NCI-H774 (cell line): ENCODE measurements at regions not wholly inside any gene's neighbourhood (a gene's known extent, or its start where the extent isn't known, plus 50 kb on each side); places are given as distances from the start of the nearest gene placed in this dataset.

Experiments used
- DNase-seq: peaks from one replicate; lab custom pipeline; 2025; lab: John Stamatoyannopoulos, UW

DNA sequence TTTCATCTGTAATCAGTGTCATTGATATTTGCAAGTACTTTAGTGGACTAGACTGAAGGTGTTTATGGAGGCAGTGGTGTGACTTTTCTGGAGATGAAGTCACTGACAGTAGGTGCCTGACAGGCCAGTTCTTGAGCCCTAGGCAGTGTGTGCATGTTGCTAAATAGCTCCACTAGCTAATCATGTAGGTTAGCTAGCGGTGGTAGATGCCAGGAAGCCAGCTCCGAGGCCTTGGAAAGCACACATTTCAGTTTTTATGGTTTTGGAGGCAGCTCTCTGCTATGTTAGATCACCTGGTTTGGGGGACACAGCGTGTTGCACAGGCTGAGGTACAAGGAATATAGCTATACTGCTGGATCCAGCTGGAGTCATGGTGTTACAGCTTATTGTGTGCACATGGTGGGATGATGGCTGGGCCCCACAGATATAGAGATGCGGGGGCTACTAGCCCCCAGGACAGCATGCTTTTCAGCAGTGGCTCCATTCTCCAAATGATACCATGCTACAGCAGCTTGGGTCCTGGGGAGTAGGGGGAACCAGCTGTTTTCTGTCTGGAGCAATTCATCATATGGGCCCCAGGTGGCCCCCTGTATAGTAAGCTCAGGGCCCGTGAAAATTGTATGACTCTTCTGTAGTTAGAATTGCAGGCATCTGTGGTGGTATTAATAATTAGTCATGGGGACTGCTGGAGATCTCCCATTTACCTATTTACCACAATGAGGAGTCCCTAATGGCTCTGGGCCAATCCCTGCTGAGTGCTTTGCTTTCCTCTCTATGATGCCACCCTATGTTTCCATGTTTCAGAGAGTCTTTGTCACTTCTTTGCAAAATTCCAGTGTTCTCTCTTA is 367.2 kb upstream of the LMO3 start:
- no peak for DNase-seq

DNA sequence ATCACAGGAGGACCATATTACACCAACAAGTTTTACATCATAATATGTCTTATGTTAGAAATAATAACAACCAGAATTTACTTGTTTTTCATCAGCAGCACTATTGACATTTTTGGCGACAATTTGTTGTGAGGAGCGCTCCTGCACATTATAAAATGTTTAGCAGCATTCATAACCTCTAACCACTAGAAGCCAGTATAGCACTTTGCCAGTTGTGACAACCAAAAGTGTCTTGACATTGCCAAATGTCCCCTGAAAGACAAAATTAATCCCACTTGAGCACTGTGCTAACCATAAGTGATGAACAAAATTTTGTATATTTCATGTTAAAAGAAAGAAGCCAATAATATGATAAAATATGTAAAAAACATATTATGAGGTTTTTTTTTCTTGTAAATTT is 356.9 kb upstream of the LMO3 start:
- no peak for DNase-seq

DNA sequence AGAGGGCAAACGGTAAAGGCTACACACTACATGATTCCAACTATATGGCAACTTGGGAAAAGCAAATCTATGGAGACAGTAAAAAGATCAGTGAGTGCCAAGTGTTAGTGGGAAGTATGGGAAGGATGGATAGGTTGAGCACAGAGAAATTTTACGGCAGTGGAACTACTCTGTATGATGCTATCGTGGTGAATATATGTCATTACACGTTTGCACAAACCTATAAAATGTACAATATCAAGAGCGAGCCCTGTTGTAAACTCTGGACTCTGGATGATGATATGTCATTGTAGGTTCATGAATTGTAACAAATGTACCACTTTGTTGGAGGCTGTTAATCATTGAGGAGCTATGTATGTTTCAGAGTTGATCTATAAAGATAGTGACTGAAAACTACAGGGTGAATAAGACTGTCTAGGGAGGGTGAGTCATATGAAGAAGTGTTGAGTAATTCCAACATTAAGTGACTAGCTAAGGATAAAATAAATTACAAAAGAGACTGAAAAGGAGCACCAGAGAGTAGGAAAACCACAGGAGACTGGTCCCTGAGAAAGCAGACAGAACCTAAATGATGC is 349.2 kb upstream of the LMO3 start:
- no peak for DNase-seq

DNA sequence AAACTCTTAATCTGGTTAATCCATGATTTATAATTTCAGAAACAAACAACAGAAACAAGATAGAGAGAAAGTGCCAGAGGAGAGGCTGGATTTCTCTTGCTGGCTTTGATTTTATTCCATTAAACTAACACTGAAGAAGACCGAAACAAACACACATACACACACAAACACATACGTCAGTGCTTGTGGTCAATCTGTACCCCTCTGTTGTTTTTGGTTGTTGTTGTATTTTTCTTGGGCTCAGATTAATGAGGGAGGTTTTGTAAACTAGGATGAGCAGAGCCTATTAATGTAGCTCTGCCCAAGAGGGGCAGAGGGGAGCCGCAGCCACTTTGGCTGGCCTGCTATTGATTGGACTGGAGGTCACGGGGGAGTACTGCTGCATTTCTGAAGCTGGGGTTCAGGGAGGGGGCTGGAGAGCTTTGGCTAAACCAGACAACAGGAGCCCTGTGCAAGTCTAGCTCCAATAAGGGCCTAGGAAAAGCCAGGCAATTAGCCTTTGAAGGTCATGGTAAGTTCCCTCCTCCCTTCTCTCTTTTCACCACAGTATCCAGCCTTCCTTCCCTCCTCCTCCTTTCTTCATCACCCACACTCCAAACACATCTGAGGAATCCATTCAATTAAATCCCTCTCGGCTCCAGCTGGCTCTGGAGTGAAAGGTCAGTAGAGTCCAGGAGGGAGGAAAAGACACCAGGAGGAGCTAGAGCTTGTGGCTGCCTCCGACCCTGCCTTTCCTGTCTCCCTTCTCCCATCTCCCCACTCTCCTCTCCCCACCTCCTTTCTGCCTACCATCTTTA is 344.1 kb upstream of the LMO3 start:
- DNase-seq, result no peak

DNA sequence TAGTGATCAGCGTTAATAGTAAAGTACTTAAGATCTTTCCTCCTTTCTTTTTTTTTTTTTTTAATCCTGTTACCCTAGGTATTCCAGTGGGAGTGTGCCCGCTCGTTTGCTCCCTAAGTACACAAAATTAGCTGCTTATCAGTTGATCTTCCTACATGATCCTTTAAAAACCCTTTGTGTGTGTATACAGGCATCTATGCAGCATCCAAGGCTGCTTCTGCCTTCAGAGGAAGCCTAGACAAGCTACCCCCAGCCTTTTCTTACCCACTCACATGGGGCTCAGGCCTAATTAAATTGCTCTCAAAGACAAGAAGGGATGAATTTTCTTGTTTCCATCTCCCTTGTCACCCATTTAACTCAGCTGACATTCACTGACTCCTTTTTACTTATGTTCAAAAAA is 343.4 kb upstream of the LMO3 start:
- DNase-seq, result no peak

DNA sequence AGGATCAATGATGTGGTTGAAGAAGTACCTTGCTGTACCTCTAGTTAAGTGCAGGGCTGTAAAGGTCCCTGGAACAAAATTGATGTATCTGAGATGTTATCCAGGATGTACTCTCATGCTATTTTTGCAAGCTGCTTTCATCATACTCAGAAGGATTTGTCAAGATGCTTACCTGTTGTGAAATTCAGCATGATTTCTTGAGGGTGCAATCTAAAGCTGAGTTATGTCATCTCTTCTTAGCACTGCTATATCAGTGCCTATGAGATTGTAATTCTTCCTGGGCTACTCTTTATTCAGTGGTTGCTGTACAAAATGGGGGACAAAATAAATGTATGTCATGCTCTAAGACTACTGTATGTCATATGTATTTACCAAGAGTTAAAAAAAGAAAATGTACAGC is 340.7 kb upstream of the LMO3 start:
- DNase-seq, result no peak

DNA sequence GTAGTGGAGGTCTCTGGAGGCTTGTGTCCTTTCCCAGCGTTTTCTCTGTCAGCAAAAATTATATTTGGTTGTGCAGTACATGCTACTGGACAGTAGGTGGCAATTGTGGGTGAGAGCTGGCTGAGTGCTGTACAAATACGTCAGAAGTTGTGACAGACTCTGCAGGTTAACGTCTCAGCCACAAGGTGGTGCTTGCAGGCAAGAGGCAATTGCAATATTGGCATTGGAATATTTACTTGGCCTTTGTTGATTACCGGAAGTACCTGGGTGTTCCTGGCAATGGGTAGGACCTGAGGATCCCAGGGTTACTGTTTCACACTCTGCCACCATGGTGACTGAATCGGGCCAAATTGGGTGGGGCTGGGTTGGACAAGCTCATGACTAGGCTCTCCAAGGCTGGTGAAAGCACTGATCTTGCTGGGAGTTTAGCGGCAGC is 333.9 kb upstream of the LMO3 start:
- DNase-seq, result no peak

DNA sequence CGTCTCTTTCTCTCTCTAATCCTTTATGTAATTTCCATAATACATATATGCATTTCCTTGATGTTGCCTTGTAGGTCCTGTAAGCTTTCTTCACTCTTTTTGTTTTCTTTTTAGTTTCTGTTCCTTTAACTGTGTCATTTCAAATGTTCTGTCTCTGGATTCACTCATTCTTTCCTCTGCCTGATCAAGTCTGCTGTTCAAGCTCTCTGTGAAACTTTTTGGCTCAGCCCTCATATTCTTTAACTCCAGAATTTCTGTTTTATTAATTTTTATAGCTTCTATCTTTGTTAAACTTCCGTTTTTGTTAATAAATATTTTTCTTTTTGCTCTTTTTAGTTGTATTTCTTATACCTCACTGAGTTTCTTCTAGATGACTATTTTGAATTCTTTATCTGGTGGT is 321.3 kb upstream of the LMO3 start:
- DNase-seq, result no peak

DNA sequence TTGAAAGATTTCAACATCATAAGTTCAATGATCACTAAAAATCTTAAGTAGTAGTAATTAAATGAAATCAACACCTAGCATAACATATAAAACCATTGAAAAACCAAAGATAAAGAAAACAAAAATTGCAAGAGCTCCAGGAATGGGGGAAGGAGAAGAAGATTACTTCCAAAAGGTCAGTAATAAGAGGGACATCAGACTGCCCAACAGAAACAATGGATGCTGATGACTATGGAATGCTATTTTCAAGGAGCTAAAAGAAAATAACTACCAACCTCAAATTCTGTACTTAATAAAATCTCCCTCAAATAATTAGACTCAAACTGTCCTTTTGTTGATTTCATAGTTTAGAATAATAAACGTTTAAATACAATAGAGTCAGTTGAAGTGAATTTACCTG is 314.5 kb upstream of the LMO3 start:
- no peak for DNase-seq

DNA sequence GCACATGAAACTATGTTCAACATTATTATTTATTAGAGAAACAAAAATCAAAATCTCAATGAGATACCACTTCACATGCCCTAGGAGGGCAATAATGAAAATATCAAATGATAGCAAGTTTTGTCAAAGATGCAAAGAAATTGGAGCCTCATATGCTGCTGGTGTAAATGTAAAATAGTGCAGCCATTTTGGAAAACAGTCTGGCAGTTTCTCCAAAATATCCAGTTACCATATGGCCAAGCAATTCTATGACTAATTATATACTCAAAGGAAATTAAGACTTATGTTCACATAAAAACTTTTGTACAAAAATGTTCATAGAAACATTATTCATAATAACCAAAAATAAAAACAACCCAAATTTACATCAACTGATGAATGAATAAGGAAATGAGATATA is 313.6 kb upstream of the LMO3 start:
- DNase-seq, result no peak

DNA sequence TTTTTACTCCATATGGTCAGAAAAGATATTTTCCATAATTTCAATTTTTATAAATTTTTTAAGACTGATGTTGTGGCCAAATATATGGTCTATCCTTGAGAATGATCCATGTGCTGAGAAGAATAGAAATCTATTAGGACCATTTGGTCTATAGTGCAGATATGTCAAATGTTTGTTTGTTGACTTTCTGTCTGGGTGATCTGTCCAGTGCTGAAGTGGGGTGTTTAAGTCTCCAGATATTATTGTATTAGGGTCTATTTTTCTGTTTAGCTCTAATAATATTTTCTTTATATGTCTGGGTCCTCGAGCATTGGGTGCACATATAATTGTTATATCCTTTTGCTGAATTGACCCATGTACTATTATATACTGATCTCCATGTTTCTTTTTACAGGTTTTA is 308.9 kb upstream of the LMO3 start:
- DNase-seq, result no peak

DNA sequence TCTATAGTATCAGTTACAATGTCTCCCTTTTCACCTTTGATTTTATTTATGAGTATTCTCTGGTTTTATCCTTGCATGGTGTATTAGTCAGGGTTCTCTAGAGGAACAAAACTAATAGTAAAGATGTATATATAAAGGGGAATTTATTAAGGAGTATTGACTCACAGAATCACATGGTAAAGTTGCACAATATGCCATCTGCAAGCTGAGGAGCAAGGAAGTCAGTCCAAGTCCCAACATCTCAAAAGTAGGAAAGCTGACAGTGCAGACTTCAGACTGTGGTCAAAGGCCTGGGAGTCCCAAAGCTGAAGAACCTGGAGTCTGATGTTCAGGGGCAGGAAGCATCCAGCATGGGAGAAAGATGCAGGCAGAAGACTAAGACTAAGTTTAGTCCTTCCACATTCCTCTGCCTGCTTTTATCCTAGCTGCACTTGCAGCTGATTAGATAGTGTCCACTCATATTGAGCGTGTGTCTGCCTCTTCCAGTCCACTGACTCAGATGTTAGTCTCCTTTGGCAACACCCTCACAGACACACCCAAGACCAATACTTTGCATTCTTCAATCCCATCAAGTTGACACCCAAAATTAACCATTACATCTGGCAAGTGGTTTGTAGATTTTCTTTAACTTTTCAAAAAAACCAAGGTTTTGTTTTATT is 308.0 kb upstream of the LMO3 start:
- DNase-seq, result no peak

DNA sequence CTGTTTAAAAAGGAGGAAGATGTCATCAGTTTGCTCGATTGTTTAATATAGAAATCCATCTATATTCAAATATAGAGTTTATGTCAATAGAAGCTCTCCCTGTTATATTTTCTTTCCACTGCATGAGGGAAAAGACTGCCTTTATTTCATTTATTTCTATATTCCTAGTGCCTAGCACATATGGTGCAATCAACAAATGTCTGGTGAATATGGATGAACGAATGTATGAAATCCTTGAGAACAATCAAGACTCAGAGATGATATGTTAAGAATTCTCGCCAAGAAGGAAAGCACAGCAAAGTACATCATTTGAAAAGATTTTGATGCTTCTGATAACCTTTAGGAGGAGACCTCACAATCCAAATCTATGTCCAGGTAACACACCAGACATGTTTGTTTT is 296.0 kb upstream of the LMO3 start:
- DNase-seq, result no peak

DNA sequence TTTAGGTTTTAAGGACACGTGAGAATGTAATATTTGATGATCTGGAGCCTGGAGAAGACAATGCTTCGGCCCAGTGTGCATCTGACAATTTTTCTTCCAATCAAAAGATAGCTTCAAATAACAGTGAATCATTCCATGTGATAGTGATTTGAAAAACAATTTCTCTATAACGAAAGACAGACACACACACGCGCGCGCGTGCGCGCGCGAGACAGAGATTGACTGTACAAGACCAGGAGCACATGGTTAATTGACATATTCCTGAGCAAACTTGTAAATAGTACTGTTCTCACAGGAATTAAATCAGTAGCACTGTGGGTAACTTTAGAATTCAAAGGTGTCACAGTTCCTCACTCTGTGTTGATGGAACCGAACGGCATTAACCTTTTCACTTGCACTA is 287.5 kb upstream of the LMO3 start:
- no peak for DNase-seq

DNA sequence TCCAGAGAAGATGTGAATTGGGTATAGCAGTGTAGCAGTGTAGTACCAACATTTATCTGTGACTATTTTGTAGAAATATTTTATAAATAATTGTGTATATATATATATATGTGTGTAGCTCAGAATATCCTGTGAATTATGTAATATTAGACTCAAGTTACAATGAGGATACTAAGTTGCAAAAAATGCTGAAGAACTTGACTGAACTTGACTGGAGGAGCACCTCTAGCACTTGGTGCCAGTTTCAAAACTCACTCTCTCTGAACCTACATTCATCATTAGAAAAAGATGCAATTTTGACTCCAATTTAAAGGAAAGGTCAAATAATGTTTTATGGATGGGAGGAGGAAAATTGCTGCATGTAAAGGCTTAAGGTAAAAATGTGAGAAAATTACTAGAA is 285.7 kb upstream of the LMO3 start:
- DNase-seq, result no peak

DNA sequence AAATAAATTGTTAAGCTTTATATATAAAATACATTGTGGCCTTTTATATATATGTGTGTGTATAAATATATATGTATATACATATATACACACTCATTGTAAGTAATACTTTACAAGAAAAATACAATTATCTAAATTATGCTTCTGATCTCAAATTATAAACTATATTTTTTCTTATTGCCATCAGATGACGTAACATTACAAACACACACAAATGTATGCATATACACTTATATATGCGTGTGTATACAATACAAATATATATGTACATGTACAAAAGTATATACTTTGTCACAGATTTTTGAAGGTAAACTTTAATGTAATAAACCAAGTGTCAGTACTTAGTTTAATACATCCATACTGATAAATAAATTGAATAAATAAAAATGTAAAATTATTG is 278.9 kb upstream of the LMO3 start:
- no peak for DNase-seq

DNA sequence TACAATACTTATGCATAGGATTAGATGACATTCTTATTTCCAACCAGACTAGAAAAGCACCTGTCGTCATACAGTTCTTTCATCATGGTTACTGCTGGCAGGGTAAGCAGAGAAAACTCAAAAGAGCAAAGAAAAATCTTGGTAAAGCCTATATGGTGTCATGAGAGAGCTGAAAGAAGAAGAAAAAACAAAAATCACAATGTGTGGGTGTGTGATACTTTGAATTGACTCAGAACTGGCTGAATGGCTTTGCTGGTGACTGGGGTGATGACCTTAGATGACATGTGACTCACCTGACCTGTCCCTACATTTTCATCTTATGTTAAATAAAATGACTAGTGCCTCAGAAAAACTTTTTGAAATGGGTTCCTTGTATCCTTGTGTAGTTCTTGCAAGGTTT is 278.1 kb upstream of the LMO3 start:
- no peak for DNase-seq

DNA sequence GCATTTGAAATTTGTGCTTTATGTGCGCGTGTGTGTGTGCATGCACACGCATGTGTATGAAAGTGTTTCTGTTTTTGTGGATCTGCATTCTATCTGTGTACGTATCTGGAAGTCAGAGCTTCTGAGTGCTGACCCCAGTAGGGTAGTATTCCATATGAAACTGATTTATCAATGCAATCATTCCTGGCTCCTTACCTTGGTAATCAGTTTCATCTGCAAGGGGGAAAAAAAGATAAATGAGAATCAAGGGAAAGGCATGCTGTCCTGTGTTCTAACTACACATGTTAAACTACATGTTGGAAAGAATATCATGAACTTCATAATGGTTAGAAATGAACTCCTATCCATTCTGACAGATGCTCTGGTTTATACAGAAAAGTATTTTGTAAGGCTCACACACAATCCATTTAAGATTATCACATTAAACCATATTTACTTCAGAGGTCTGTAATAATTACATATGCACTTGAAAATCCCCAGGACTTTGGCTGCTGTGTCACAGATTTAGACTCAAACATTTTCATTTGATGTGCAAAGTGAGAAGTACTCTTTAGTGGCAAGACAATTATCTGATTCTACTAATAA is 276.1 kb upstream of the LMO3 start:
- DNase-seq, result no peak

DNA sequence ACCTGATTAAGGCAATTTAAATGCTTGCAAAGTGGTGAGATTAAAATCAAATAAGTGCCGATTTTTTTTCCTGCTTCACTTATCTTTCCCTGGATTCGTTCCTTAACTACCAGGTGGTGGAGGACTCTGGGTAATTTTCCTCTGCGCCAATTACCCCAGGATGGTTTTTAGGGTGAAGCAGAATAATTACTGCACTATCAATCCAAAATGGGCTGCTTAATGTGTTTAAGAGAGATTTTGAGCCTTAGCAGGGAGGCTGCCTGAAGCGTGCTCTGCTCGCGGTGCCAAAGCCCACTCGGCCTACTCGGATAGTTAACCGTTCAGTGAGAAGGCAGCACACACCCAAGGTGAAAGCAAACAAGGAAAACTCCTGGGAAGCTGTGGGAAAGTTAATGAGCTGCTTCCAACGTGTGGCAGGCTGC is 274.9 kb upstream of the LMO3 start:
- peak; percentile 61 for DNase-seq

DNA sequence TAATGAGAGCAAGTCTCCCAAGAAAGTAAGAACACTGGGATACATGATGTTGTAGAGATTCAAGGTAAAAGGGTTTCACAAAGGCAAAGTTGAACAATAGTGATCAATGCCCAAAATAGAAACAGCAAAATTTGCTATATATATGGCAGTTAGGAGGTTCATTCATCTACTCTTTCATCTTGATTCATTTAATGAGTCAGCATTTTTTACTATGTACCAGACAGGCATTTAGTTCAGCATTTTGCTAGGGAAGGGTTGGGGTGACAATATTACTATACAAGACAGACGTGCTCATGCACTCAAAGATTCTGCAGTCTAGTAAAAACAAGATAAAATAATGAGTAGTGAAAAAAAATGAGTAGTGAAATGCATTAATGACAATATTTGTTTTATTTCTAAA is 264.9 kb upstream of the LMO3 start:
- no peak for DNase-seq

DNA sequence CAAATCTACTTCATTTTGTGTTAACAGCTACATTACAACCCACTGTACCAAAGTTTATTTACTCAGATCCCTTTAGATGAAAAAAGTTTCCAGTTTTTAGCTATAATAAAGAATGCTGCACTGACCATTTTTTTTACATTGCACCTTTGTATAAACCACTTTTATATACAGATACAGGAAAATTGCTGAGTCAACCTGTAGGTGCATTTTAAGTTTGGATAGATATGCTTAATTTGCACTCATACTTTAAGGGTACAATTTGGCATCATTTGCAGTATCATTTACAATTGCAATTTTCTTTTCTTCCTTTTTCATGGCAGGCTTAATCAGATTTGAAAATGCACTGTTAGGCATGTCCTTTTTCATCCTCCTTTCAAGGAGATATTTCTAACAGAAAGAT is 257.8 kb upstream of the LMO3 start:
- DNase-seq, result no peak

DNA sequence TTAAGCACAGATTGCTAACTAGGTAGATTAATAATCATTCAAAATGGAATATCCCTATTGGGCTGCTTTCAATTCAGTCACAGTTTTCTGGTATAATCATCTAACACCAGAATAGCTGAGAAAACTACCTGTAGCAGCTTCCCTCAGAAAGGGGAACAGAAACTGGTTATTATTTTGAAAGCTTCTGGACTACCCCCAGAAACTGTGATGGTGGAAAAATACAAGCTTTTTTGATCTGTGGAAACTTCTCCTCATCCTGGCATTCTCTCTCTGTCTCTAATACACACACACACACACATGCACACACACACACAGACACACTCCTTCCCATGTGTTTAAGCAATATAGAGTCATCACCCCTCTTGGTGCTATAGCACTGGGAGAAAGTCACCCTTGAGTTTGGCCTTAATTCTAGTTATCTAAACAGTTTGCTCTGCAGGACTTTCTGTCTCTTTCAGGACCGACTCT is 251.5 kb upstream of the LMO3 start:
- DNase-seq, result no peak
